K562 (cell line): ENCODE measurements at regions not wholly inside any gene's neighbourhood (a gene's known extent, or its start where the extent isn't known, plus 50 kb on each side); places are given as distances from the start of the nearest gene placed in this dataset.

ENCODE experiments used
- CBX1 ChIP-seq: sonication (generic); IDR thresholded peaks from 2 replicates; pipeline ENCODE4 v1.6.1; 2016; ENCODE audit warnings: antibody characterized with exemption, low read depth, mild to moderate bottlenecking
- FOS ChIP-seq: IDR thresholded peaks from 3 replicates; pipeline ENCODE4 v1.6.1; 2011; ENCODE audit not compliant: insufficient read length; ENCODE audit errors: extremely low read depth
- FOXK1 ChIP-seq: sonication (generic); formaldehyde crosslinking; IDR thresholded peaks from 2 replicates; pipeline ENCODE4 v1.8.0; 2022; ENCODE audit warnings: missing genetic modification reagents, mild to moderate bottlenecking, borderline replicate concordance
- GATA2 ChIP-seq: sonication (generic); formaldehyde crosslinking; IDR thresholded peaks from 2 replicates; pipeline ENCODE4 v1.4.0; 2020; ENCODE audit warnings: mild to moderate bottlenecking, missing genetic modification reagents
- HDGF ChIP-seq: fragments of 450-650 bp; IDR thresholded peaks from 2 replicates; pipeline ENCODE4 v1.6.1; 2016
- HNRNPLL ChIP-seq: fragments of 200-400 bp; formaldehyde crosslinking; IDR thresholded peaks from 2 replicates; pipeline ENCODE4 v1.6.1; 2017; ENCODE audit warnings: low read length, low read depth, mild to moderate bottlenecking; ENCODE audit not compliant: poor library complexity, severe bottlenecking
- POLR2AphosphoS2 ChIP-seq: IDR thresholded peaks from 2 replicates; pipeline ENCODE4 v1.6.1; 2012; ENCODE audit warnings: low read length, improper control_type of control experiment
- RBM14 ChIP-seq: fragments of 200-400 bp; formaldehyde crosslinking; IDR thresholded peaks from 2 replicates; pipeline ENCODE4 v1.6.1; 2018; ENCODE audit warnings: low read depth, mild to moderate bottlenecking, low read length, moderate library complexity, borderline replicate concordance; ENCODE audit not compliant: insufficient read depth
- SNRNP70 ChIP-seq: fragments of 200-400 bp; formaldehyde crosslinking; optimal IDR thresholded peaks from 2 replicates; pipeline ENCODE3; 2017; ENCODE audit warnings: low read depth, low read length
- TAF7 ChIP-seq: fragments of 450-650 bp; IDR thresholded peaks from 2 replicates; pipeline ENCODE4 v1.6.1; 2016; ENCODE audit warnings: missing genetic modification characterization, missing compliant biosample characterization
- ZC3H4 ChIP-seq: sonication (generic); formaldehyde crosslinking; IDR thresholded peaks from 2 replicates; pipeline ENCODE4 v1.9.0; 2021; ENCODE audit warnings: missing genetic modification reagents, borderline replicate concordance
- ZFX ChIP-seq: sonication (generic); formaldehyde crosslinking; IDR thresholded peaks from 2 replicates; pipeline ENCODE4 v1.8.0; 2022; ENCODE audit warnings: mild to moderate bottlenecking, missing genetic modification reagents, moderate library complexity
- ZKSCAN8 ChIP-seq: fragments of 200-800 bp; sonication (Bioruptor generic); IDR thresholded peaks from 2 replicates; pipeline ENCODE4 v1.6.1; 2016; ENCODE audit warnings: missing genetic modification characterization, missing compliant biosample characterization
- ZNF347 ChIP-seq: fragments of 450-650 bp; formaldehyde crosslinking; IDR thresholded peaks from 2 replicates; pipeline ENCODE4 v1.4.0; 2020; ENCODE audit warnings: low read depth, mild to moderate bottlenecking, moderate library complexity
- ZNF431 ChIP-seq: sonication (generic); formaldehyde crosslinking; IDR thresholded peaks from 2 replicates; pipeline ENCODE4 v1.8.0; 2022; ENCODE audit warnings: mild to moderate bottlenecking, missing genetic modification reagents
- ZNF586 ChIP-seq: fragments of 450-650 bp; formaldehyde crosslinking; conservative IDR thresholded peaks from 2 replicates; pipeline ENCODE4 v1.4.0; 2020; ENCODE audit warnings: mild to moderate bottlenecking, moderate library complexity
- TF ChIP-seq, protein P1 (sequence below): fragments of 450-650 bp; IDR thresholded peaks from 2 replicates; pipeline ENCODE4 v1.6.1; 2017; ENCODE audit warnings: antibody characterized with exemption
- TF ChIP-seq, protein P2 (sequence below): fragments of 450-650 bp; IDR thresholded peaks from 2 replicates; pipeline ENCODE4 v1.6.1; 2016; ENCODE audit warnings: low read depth, mild to moderate bottlenecking, moderate library complexity
- TF ChIP-seq, protein P3 (sequence below): IDR thresholded peaks from 2 replicates; pipeline ENCODE4 v1.6.1; 2012; ENCODE audit warnings: low read depth, low read length, improper control_type of control experiment, borderline replicate concordance
- TF ChIP-seq, protein P4 (sequence below): fragments of 450-650 bp; IDR thresholded peaks from 2 replicates; pipeline ENCODE4 v1.7.1; 2018; ENCODE audit warnings: mild to moderate bottlenecking, low read depth; ENCODE audit not compliant: partially characterized antibody

DNA sequence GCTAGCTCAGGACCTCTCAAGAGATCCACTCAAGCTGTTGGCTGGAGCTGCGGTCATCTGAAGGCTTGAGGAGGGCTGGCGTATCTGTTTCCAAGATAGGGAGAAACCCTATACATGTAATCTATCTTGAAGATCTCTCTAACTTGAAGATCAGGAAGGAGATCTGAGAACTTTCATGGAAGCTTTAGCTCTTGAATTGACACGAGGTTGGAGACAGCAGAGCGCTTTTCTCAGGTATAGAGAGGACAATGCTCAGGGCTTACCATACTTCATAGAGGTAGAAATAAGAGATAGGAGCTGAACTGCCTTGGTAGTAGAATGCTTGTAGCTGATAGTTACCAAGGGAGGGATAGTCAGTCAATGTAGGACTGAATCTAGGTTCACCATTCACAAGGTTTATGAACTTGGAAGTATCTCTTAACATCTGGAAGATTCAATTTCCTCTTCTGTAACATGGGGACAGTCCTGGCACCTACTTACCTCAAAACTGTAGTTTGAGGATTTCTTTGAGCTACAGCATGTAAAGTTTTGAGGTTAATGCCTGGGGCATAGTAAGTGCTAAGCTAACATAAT, 267.0 kb upstream of the MAF start (continued):
- TF ChIP-seq, protein P1, sequence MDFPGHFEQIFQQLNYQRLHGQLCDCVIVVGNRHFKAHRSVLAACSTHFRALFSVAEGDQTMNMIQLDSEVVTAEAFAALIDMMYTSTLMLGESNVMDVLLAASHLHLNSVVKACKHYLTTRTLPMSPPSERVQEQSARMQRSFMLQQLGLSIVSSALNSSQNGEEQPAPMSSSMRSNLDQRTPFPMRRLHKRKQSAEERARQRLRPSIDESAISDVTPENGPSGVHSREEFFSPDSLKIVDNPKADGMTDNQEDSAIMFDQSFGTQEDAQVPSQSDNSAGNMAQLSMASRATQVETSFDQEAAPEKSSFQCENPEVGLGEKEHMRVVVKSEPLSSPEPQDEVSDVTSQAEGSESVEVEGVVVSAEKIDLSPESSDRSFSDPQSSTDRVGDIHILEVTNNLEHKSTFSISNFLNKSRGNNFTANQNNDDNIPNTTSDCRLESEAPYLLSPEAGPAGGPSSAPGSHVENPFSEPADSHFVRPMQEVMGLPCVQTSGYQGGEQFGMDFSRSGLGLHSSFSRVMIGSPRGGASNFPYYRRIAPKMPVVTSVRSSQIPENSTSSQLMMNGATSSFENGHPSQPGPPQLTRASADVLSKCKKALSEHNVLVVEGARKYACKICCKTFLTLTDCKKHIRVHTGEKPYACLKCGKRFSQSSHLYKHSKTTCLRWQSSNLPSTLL = no peak
- 0 out of 2 replicates have a peak, but pooled peaks have one; percentile 24 for TF ChIP-seq ZKSCAN8 (CRISPR knock-in tag)
- no peak for TF ChIP-seq ZNF347
- TF ChIP-seq ZFX (CRISPR knock-in tag) = no peak
- TF ChIP-seq FOS = no peak
- TF ChIP-seq, protein P2, sequence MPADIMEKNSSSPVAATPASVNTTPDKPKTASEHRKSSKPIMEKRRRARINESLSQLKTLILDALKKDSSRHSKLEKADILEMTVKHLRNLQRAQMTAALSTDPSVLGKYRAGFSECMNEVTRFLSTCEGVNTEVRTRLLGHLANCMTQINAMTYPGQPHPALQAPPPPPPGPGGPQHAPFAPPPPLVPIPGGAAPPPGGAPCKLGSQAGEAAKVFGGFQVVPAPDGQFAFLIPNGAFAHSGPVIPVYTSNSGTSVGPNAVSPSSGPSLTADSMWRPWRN = no peak
- no peak for TF ChIP-seq FOXK1
- TF ChIP-seq SNRNP70 = no peak
- no peak for TF ChIP-seq RBM14
- TF ChIP-seq, protein P3, sequence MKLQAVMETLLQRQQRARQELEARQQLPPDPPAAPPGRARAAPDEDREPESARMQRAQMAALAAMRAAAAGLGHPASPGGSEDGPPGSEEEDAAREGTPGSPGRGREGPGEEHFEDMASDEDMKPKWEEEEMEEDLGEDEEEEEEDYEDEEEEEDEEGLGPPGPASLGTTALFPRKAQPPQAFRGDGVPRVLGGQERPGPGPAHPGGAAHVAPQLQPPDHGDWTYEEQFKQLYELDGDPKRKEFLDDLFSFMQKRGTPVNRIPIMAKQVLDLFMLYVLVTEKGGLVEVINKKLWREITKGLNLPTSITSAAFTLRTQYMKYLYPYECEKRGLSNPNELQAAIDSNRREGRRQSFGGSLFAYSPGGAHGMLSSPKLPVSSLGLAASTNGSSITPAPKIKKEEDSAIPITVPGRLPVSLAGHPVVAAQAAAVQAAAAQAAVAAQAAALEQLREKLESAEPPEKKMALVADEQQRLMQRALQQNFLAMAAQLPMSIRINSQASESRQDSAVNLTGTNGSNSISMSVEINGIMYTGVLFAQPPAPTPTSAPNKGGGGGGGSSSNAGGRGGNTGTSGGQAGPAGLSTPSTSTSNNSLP = no peak
- TF ChIP-seq HDGF = no peak
- TF ChIP-seq GATA2 (CRISPR knock-in tag) = no peak
- no peak for TF ChIP-seq ZNF586 (CRISPR knock-in tag)
- TF ChIP-seq CBX1 = no peak
- TF ChIP-seq TAF7 (tag) = no peak
- no peak for TF ChIP-seq POLR2AphosphoS2
- no peak for TF ChIP-seq HNRNPLL
- TF ChIP-seq ZC3H4 (CRISPR knock-in tag) = no peak
- TF ChIP-seq ZNF431 (CRISPR knock-in tag) = no peak
- TF ChIP-seq, protein P4, sequence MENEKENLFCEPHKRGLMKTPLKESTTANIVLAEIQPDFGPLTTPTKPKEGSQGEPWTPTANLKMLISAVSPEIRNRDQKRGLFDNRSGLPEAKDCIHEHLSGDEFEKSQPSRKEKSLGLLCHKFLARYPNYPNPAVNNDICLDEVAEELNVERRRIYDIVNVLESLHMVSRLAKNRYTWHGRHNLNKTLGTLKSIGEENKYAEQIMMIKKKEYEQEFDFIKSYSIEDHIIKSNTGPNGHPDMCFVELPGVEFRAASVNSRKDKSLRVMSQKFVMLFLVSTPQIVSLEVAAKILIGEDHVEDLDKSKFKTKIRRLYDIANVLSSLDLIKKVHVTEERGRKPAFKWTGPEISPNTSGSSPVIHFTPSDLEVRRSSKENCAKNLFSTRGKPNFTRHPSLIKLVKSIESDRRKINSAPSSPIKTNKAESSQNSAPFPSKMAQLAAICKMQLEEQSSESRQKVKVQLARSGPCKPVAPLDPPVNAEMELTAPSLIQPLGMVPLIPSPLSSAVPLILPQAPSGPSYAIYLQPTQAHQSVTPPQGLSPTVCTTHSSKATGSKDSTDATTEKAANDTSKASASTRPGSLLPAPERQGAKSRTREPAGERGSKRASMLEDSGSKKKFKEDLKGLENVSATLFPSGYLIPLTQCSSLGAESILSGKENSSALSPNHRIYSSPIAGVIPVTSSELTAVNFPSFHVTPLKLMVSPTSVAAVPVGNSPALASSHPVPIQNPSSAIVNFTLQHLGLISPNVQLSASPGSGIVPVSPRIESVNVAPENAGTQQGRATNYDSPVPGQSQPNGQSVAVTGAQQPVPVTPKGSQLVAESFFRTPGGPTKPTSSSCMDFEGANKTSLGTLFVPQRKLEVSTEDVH = no peak
